Stimulated activated CD4-positive, alpha-beta T cell treated with anti-CD3 and anti-CD28 coated beads, Interleukin-12 subunit alpha, Interleukin-12 subunit beta, amount 100 ng/mL, for 24 hours (primary cell): ENCODE measurements at regions not wholly inside any gene's neighbourhood (a gene's known extent, or its start where the extent isn't known, plus 50 kb on each side); places are given as distances from the start of the nearest gene placed in this dataset.
"Not testable (repeated sequence)": the region's sequence is repeated elsewhere in the genome, so short reads cannot be mapped to it uniquely, and the experiment has no call there.

Source experiments
- DNase-seq, 2 experiments: peaks; one replicate each; pipeline ENCODE4 v3.0.0-alpha.2; 2020; ENCODE audit warnings: low read depth in 2 of 2

- no peak for DNase-seq
Measured at GRCh38 chr17:79560527-79560926, 50.3 kb downstream of the RBFOX3 start.

GRCh38 chr17:79559111-79559887 lies 51.6 kb downstream of the RBFOX3 start:
- no peak for DNase-seq

- DNase-seq: no peak
Measured at GRCh38 chr17:79558091-79558900, 52.6 kb downstream of the RBFOX3 start.

- DNase-seq: no peak
Measured at GRCh38 chr17:79557276-79558090, 53.4 kb downstream of the RBFOX3 start.

GRCh38 chr17:79556271-79556670 lies 54.6 kb downstream of the RBFOX3 start:
- DNase-seq: no peak

GRCh38 chr17:79555543-79555942 lies 55.3 kb downstream of the RBFOX3 start:
- no peak for DNase-seq

- not testable (repeated sequence) for DNase-seq
Measured at GRCh38 chr17:79554346-79554745, 56.5 kb downstream of the RBFOX3 start.

GRCh38 chr17:79552824-79553223 lies 58.0 kb downstream of the RBFOX3 start:
- DNase-seq: no peak

- no peak for DNase-seq
Measured at GRCh38 chr17:79552405-79552804, 58.4 kb downstream of the RBFOX3 start.

GRCh38 chr17:79549141-79549915 lies 61.5 kb downstream of the RBFOX3 start:
- no peak for DNase-seq

- DNase-seq: no peak
Measured at GRCh38 chr17:79548116-79548515, 62.7 kb downstream of the RBFOX3 start.

GRCh38 chr17:79547586-79547985 lies 63.3 kb downstream of the RBFOX3 start:
- DNase-seq: no peak

- not testable (repeated sequence) for DNase-seq
Measured at GRCh38 chr17:79547171-79547570, 63.7 kb downstream of the RBFOX3 start.

- DNase-seq: no peak
Measured at GRCh38 chr17:79546386-79546785, 64.5 kb downstream of the RBFOX3 start.

GRCh38 chr17:79545251-79546005 lies 65.4 kb downstream of the RBFOX3 start:
- no peak for DNase-seq

GRCh38 chr17:79544142-79544914 lies 66.5 kb downstream of the RBFOX3 start:
- DNase-seq: no peak

- DNase-seq: no peak
Measured at GRCh38 chr17:79543531-79543930, 67.3 kb downstream of the RBFOX3 start.

- no peak for DNase-seq
Measured at GRCh38 chr17:79542718-79543117, 68.1 kb downstream of the RBFOX3 start.

- no peak for DNase-seq
Measured at GRCh38 chr17:79541056-79541850, 69.6 kb downstream of the RBFOX3 start.
